SH-SY5Y (cell line): ENCODE measurements at regions not wholly inside any gene's neighbourhood (a gene's known extent, or its start where the extent isn't known, plus 50 kb on each side); places are given as distances from the start of the nearest gene placed in this dataset.

Experiments used
- GATA2 ChIP-seq: IDR thresholded peaks from 2 replicates; pipeline ENCODE4 v1.6.1; 2011; ENCODE audit warnings: mild to moderate bottlenecking, low read depth, low read length
- GATA3 ChIP-seq: IDR thresholded peaks from 2 replicates; pipeline ENCODE4 v1.6.1; 2011; ENCODE audit warnings: low read depth, mild to moderate bottlenecking, low read length, moderate library complexity

- TF ChIP-seq GATA3: no peak
- TF ChIP-seq GATA2: no peak
Measured at GRCh38 chr11:119979701-119980100, 158.2 kb downstream of the TRIM29 start.
